ENCODE measurements at regions not wholly inside any gene's neighbourhood (a gene's known extent, or its start where the extent isn't known, plus 50 kb on each side); places are given as distances from the start of the nearest gene placed in this dataset.
A peak's percentile ranks its signal among the peaks of the same experiment; 100 is the strongest.

- H3K27me3 ChIP-seq = no peaks in the 10 kb centered on the region
- TF ChIP-seq CTCF (IDR thresholded peaks at IDR 0.05) (no peak), EP300 (IDR thresholded peaks at IDR 0.05) (no peak), POLR2A (IDR thresholded peaks at IDR 0.05) (no peak), POLR2AphosphoS5 (IDR thresholded peaks at IDR 0.05) (no peak)
- no peak for DNase-seq (ENCODE audit: low spot score in 2 of 2)
- peaks cover 20% of the 10 kb centered on the region for H3K4me1 ChIP-seq
- H3K36me3 ChIP-seq = no peaks in the 10 kb centered on the region
- H3K4me3 ChIP-seq = no peak overlapping the region
- peak overlapping the region; percentile 7 for H3K27ac ChIP-seq
- H3K9me3 ChIP-seq = no peaks in the 10 kb centered on the region
Measured at GRCh38 chr9:88734527-88734926, 199.5 kb downstream of the NXNL2 start.

- TF ChIP-seq POLR2A (IDR thresholded peaks at IDR 0.05) = no peak
- no peak for TF ChIP-seq CTCF (IDR thresholded peaks at IDR 0.05)
- TF ChIP-seq POLR2AphosphoS5 (IDR thresholded peaks at IDR 0.05) = no peak
- TF ChIP-seq EP300 (IDR thresholded peaks at IDR 0.05) = no peak
- WGBS = 64% methylated on average over 1 of the region's 1 CpG
- Histone ChIP-seq H3K9me3 (no peaks in the 10 kb centered on the region), H3K36me3 (no peaks in the 10 kb centered on the region), H3K4me3 (no peak overlapping the region), H3K27me3 (no peaks in the 10 kb centered on the region), H3K27ac (no peak overlapping the region), H3K4me1 (peaks cover 20% of the 10 kb centered on the region)
- no peak for DNase-seq (ENCODE audit: low spot score in 2 of 2)
Measured at GRCh38 chr9:88736136-88736637, 201.2 kb downstream of the NXNL2 start.

GRCh38 chr9:88737031-88737430 lies 202.1 kb downstream of the NXNL2 start:
- Histone ChIP-seq H3K27me3 (no peaks in the 10 kb centered on the region), H3K36me3 (no peaks in the 10 kb centered on the region), H3K9me3 (no peaks in the 10 kb centered on the region), H3K4me1 (peaks cover 20% of the 10 kb centered on the region), H3K27ac (no peak overlapping the region), H3K4me3 (no peak overlapping the region)
- WGBS = 72% methylated on average over 4 of the region's 4 CpGs
- TF ChIP-seq EP300 (IDR thresholded peaks at IDR 0.05) = no peak
- TF ChIP-seq POLR2A (IDR thresholded peaks at IDR 0.05) = no peak
- no peak for DNase-seq (ENCODE audit: low spot score in 2 of 2)

GRCh38 chr9:88737876-88738275 lies 202.9 kb downstream of the NXNL2 start:
- TF ChIP-seq EP300 (IDR thresholded peaks at IDR 0.05) (no peak), CTCF (IDR thresholded peaks at IDR 0.05) (no peak), POLR2A (IDR thresholded peaks at IDR 0.05) (no peak)
- H3K27me3 ChIP-seq = no peaks in the 10 kb centered on the region
- WGBS = 69% methylated on average over 9 of the region's 9 CpGs
- no peaks in the 10 kb centered on the region for H3K9me3 ChIP-seq
- H3K36me3 ChIP-seq = no peaks in the 10 kb centered on the region
- no peak overlapping the region for H3K4me3 ChIP-seq
- H3K4me1 ChIP-seq = peaks cover 27% of the 10 kb centered on the region
- no peak for DNase-seq (ENCODE audit: low spot score in 2 of 2)
- H3K27ac ChIP-seq = no peak overlapping the region

GRCh38 chr9:88738709-88739108 lies 203.7 kb downstream of the NXNL2 start:
- Histone ChIP-seq H3K27me3 (no peaks in the 10 kb centered on the region), H3K4me1 (peaks cover 26% of the 10 kb centered on the region), H3K27ac (no peak overlapping the region), H3K9me3 (no peaks in the 10 kb centered on the region), H3K36me3 (no peaks in the 10 kb centered on the region), H3K4me3 (no peak overlapping the region)
- DNase-seq (ENCODE audit: low spot score in 2 of 2) = no peak
- WGBS = 35% methylated on average over 3 of the region's 3 CpGs
- TF ChIP-seq EP300 (IDR thresholded peaks at IDR 0.05) (no peak), POLR2AphosphoS5 (IDR thresholded peaks at IDR 0.05) (no peak), POLR2A (IDR thresholded peaks at IDR 0.05) (no peak), CTCF (IDR thresholded peaks at IDR 0.05) (no peak)

- no peaks in the 10 kb centered on the region for H3K36me3 ChIP-seq
- no peak for TF ChIP-seq POLR2A (IDR thresholded peaks at IDR 0.05)
- TF ChIP-seq EP300 (IDR thresholded peaks at IDR 0.05) = no peak
- no peak for TF ChIP-seq CTCF (IDR thresholded peaks at IDR 0.05)
- no peak for TF ChIP-seq POLR2AphosphoS5 (IDR thresholded peaks at IDR 0.05)
- no peak overlapping the region for H3K27ac ChIP-seq
- DNase-seq (ENCODE audit: low spot score in 2 of 2) = no peak
- 47% methylated on average over 2 of the region's 2 CpGs for WGBS
- H3K27me3 ChIP-seq = no peaks in the 10 kb centered on the region
- H3K4me1 ChIP-seq = peaks cover 22% of the 10 kb centered on the region
- H3K4me3 ChIP-seq = no peak overlapping the region
- H3K9me3 ChIP-seq = no peaks in the 10 kb centered on the region
Measured at GRCh38 chr9:88739373-88739772, 204.4 kb downstream of the NXNL2 start.

Data from suprapubic skin (tissue), 4 donors.